ENCODE measurements at regions not wholly inside any gene's neighbourhood (a gene's known extent, or its start where the extent isn't known, plus 50 kb on each side); places are given as distances from the start of the nearest gene placed in this dataset.
A peak's percentile ranks its signal among the peaks of the same experiment; 100 is the strongest.

DNA sequence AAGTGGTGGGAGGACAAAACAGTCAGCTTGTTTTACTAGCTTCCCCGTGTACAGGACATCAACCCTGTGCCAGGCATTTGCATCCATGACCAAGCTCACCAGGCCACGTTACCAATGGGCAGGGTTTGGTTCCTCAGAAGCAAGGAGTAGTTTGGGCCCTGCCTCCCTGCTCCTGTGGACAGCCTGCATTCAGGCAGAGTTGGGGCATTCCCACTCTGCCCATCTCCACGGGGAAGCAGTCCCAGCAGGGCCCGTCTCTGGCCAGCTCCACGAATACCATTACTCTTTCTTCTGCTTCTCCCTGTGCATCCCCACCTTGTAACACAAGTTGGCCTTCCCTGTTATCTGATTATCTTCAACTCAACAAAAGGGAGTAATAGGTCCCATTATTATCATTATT, 54.0 kb upstream of the RIOK3 start:
- Mint-ChIP-seq H3K4me3 (no peak overlapping the region), H3K9me3 (no peaks in the 10 kb centered on the region), H3K27ac (peak overlapping the region; percentile 84), H3K4me1 (ENCODE audit: unreplicated experiment) (peaks cover 19% of the 10 kb centered on the region), H3K27me3 (no peaks in the 10 kb centered on the region), H3K36me3 (peaks cover 11% of the 10 kb centered on the region)
- no peak for DNase-seq (ENCODE audit: extremely low spot score, unreplicated experiment)
- TF ChIP-seq, protein P1, sequence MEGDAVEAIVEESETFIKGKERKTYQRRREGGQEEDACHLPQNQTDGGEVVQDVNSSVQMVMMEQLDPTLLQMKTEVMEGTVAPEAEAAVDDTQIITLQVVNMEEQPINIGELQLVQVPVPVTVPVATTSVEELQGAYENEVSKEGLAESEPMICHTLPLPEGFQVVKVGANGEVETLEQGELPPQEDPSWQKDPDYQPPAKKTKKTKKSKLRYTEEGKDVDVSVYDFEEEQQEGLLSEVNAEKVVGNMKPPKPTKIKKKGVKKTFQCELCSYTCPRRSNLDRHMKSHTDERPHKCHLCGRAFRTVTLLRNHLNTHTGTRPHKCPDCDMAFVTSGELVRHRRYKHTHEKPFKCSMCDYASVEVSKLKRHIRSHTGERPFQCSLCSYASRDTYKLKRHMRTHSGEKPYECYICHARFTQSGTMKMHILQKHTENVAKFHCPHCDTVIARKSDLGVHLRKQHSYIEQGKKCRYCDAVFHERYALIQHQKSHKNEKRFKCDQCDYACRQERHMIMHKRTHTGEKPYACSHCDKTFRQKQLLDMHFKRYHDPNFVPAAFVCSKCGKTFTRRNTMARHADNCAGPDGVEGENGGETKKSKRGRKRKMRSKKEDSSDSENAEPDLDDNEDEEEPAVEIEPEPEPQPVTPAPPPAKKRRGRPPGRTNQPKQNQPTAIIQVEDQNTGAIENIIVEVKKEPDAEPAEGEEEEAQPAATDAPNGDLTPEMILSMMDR (conservative IDR thresholded peaks at IDR 0.05): no peak

GRCh38 chr18:23400918-23401317, 52.2 kb upstream of the RIOK3 start:
- H3K9me3 Mint-ChIP-seq: no peaks in the 10 kb centered on the region
- peaks cover 22% of the 10 kb centered on the region for H3K4me1 Mint-ChIP-seq (ENCODE audit: unreplicated experiment)
- H3K27me3 Mint-ChIP-seq: no peaks in the 10 kb centered on the region
- peak overlapping the region; percentile 83 for H3K27ac Mint-ChIP-seq
- peaks cover 7% of the 10 kb centered on the region for H3K36me3 Mint-ChIP-seq
- no peak for DNase-seq (ENCODE audit: extremely low spot score, unreplicated experiment)
- no peak overlapping the region for H3K4me3 Mint-ChIP-seq
- TF ChIP-seq, protein P1 (conservative IDR thresholded peaks at IDR 0.05): no peak

DNA sequence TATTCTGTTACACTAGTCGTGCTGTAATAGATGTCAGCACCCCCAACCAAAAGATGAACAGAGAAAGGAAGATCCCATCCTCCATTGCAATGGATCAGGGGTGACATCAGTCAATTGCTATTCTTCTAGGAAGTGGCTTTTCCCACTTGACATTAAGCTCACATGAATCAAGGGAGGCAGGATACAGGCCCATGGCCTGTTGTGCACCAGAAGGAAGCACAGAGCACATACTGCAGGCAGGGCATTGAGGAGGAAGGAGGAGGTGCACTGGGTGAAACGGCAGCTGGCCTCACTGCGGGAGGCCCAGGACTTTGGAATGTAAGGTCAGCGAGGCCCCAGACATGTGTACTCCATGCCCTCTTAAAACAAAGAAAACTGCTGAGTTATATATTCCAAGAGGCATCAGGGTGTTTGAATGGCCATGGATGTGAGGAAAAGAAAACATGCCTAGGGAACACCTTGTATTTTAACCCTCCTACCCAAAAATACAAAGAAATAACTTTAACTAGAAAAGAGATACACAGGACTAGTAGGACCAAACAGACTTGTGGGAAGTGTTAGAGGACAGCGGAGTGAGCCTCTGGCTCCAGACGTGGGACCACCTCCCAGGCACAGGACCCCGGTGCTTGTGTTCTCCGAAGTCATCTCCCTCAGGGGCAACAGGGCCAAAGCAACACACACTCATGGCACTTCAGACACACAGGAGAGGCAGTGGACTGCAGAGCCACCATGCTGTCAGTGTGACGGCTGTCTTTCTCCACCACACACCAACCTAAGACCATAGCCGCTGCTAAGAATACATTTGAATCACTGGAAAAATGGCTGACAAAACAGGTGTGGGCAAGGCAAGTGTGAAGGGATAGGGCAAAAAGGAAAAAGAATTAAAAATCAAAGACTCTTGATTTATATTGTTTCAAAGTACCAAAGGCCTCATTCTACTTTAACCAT, 51.4 kb upstream of the RIOK3 start:
- Mint-ChIP-seq H3K4me1 (ENCODE audit: unreplicated experiment) (peaks cover 27% of the 10 kb centered on the region), H3K36me3 (peaks cover 7% of the 10 kb centered on the region), H3K4me3 (no peak overlapping the region), H3K9me3 (peaks cover 5% of the 10 kb centered on the region), H3K27ac (peak overlapping the region; percentile 83), H3K27me3 (no peaks in the 10 kb centered on the region)
- no peak for DNase-seq (ENCODE audit: extremely low spot score, unreplicated experiment)
- TF ChIP-seq, protein P1 (conservative IDR thresholded peaks at IDR 0.05): no peak

All from type B pancreatic cell (in vitro differentiated cells).